HG03175 (cell line): ENCODE measurements at regions not wholly inside any gene's neighbourhood (a gene's known extent, or its start where the extent isn't known, plus 50 kb on each side); places are given as distances from the start of the nearest gene placed in this dataset.

Experiments used
- ATAC-seq: cut with Tn5 transposase; IDR thresholded peaks from one replicate; pipeline ENCODE4 v1.9.1; 2021; ENCODE audit warnings: mild to moderate bottlenecking, moderate library complexity; ENCODE audit not compliant: unreplicated experiment

DNA sequence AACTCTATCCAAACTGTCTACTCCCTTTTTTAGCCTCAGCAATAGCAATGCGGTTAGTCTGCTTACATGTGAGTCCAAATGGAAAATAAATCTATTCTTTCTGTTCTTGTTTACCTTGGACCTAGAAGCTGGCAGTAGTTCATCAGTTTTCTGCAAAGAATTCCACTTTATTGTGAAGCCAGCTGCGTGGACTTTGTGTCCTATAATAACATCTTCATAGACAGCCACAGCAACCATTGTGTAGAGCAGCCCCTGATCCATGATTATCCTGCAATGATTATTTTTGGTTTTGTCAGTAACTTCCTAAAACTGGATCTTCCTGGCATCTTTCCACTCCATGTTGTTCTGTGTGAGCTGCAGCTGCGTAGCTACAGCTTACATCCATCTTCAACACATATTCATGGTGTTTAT is 408.7 kb downstream of the NUF2 start:
- no peak for ATAC-seq

DNA sequence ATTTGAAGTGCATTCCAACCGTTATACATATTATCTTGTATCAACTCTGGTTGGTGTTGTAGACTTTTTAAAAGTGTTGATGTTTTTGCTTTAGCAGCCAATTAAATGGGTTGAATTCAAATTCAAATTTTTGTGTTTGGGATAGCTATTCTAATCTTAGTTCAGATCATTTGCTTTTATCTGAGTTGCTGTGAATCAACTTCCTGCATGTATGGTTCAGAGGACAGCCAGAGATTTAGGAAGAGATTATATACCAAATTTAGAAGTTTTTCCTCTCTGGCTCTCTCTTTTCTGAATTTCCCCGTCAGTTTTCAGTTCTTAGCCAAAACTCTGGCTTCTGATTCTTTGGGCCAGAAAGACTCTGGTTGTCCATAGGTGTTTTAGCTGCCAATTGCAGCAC is 415.5 kb downstream of the NUF2 start:
- ATAC-seq = no peak

DNA sequence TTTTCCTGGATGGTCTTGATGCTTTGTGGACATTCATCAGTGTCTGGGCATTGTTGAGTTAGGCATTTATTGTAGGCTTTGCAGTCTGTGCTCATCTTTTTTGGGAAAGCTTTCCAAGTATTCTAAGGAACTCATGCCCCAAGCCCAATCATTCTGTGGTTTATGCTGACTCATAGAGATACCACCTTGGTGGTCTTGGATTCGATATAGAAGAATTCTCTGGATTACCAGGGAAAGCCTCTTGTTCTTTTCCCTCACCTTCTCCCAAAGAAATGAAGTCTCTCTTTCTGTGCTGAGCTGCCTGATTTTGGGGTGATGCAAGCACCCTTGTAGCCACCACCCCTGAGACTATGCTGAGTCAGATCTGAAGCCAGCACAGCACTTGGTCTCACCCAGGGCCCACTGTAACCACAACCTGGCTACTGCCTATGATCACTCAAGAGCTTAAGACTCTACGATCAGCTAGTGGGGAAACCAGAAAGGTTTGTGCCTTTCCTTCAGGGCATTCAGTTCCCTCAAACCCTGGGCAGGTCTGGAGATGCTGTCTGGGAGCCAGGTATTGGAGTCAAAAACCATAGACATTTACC is 422.6 kb downstream of the NUF2 start:
- no peak for ATAC-seq

DNA sequence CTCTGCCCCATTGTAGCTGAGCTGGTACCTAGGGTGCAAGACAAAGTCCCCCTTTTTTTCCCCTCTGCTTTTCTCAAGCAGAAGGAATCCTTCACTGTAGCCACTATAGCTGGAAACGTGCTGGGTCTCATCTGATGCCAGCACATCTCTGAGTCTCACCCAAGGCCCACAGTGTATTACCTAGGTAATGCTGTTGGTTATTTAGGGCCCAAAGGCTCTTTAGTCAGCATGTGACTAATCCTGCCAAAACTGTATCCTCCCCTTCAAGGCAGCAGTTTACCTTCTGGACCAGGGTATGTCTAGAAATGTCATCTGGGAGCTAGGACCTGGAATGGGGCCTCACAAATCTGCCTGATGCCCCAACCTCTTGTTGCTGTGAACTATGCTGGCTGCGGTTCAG is 423.4 kb downstream of the NUF2 start:
- no peak for ATAC-seq

DNA sequence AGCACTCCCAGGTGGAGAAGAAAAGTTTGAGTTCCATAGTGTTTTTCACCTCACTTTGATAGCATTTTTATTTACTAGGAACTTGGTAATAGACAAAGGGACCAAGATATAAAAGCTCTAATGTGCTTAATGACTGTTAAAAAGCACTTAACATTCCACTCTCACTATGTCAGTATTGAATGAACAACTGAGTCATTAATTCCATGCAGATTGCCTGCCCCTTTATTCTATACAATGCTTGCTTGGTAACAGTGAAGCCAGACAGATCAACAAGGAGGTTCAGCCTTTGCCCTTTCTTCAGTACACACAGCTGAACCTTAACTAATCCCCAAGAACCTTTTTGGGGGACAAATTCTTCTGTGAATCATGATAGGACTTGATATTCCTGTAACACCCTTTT is 425.5 kb downstream of the NUF2 start:
- ATAC-seq = no peak

DNA sequence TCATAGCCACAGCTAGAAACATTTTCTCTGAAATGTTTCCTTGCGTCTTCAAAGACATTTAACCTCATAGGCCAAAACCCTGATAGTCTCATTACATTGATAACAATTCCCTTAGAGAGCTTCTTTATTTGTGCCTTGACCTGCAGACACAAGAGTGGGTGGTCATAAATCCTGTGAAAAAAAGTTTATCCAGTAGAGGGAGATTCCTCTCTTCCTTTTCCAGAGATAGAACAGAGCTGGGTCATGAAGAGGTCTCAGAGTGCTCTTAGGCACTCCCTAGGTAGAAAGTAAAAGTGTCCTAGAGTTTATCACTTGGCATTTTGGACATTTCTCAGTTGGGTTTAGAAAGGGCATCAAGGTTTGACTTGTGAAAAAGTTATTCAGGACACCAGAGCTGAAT is 426.1 kb downstream of the NUF2 start:
- ATAC-seq = no peak

DNA sequence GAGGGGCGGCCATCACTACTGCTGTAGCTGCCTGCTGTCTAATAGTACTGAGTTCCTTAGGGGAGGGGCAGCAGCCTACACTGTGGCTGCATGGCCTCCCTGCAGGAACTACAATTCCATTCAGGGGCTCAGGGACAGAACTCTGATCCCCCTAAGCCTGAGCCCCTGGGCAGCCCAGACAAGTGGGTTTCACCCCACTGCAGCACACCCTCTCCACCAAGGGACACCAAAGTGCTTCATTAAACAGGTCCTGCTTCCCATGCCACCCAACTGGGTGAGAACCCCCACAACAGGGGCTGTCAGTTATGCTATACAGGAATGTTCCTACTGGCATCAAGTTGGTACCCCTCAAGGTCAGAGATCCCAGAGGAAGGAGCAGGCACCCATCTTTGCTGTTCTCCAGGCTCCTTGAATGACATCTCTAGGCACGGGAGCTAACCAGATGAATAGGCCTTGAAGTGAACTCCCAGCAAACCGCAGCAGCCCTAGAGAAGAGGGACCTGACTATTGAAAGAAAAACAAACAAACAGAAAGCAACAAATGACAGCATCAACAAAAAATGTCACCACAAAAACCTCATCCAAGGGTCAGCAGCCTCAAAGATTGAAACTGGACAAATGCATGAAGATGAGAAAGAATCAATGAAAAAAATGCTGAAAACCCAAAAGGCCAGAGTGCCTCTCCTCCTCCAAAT is 437.4 kb downstream of the NUF2 start:
- ATAC-seq = no peak

DNA sequence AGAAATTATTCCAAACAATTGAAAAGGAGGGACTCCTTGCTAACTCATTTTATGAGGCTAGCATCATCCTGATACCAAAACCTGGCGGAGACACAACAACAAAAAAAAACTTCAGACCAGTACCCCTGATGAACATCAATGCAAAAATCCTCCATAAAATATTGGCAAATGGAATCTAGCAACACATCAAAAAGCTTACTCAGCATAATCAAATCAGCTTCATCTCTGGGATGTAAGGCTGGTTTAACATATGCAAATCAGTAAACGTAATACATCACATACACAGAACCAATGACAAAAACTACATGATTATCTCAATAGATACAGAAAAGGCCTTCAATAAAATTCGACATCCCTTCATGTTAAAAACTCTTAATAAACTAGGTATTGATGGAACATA is 440.1 kb downstream of the NUF2 start:
- no peak for ATAC-seq

DNA sequence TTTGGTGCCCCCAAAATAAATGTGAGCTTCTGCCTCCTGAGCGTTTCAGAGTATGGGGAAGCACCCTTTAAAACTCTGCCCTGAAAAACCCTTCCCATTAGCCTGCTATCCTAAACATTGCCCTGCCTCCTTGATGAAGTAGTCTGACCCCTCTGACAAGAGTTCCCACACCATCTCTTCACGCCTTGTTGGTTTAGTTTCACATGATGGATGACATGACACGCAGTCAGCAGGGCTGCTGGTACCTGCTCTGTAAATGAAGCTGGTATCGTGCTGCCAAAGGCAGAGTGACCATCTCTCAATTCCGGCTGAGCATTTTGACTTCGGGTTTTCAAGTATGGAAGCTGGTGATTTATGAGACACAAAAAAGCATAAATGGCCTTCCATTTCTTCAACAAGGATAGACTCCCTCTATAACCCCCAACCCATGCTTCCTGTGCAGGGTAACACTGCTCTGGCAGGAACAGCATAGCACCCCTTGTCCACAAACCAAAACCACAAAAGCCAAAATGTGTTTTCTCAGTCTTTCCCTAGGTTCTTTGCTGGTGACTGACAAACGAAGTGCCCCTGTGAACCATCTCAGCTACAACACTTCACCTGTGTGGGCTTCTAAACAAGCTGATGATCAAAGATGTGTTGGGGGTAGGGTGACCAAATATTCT is 444.6 kb downstream of the NUF2 start:
- ATAC-seq = no peak

DNA sequence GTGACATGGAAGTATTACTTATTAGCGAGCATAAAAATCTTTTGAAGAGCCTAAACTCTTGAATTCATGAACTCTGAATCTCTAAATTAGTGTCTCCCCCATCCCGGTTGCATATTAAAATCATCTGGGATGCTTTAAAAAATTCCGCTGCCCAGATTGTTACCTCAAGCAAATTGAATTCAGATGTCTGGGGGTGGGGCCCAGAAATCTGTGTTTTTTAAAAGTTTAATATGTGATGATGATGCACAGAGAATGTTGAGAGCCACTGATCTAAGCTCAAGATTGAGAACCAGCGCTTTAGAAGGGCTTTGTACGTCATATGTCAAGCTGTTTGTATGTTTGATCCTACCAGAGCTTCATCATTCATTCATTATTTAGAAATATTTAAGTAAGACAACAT is 446.8 kb downstream of the NUF2 start:
- ATAC-seq = no peak

DNA sequence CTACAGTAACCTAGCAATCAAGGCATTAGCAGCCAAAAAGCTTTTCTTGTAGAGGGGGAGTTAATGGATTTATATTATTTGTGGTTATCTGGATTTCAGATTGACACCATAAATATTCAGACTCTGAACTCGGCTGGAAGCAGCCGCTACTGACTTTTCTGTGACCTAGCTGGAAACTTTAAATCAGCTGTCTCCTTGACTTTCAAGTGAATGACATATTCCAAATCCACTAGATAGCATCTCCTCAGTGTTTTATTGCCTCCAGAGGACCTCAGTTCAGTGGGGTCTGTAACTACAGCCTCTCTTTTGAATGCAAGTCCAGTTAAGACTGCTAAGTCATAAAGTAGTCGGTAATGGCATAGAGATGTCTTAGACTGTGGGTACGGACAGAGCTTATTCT is 448.5 kb downstream of the NUF2 start:
- no peak for ATAC-seq

DNA sequence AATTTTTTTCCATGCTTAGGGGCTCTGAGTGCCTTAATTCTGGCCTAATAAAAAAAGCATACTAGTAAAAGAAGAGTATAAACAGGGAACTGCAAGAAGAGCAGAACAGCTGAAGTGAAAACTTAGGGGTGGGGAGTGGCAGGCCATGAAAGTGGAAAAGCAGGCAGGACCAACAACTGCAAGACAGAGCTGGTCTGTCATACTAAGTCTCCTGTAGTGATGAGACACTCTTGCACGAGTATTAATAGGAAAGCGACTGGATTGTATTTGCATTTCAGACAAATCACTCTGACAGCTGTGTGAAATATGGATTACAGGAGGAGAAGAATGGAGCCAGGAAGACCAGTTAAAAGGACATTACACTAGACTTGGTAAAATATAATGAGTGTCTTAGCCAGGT is 449.9 kb downstream of the NUF2 start:
- no peak for ATAC-seq

DNA sequence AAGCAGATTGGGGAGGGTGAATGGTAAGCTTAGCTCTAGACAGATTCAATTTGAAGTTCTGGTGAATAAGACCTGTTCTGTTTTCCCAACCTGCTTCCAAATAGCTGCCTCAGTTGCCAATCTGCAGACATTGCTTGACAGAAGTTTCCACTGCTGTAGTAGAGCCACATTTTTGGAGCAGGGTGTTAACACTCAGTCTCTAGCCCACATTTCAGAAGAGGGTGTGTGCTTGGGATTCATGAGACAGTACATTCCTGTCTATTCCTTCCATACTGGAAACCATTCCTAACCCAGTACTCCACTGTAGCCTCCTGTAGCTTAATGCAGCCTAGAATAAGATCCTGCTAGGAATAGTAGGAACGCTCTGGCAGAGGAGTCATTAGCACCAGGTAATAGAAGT is 450.5 kb downstream of the NUF2 start:
- no peak for ATAC-seq

DNA sequence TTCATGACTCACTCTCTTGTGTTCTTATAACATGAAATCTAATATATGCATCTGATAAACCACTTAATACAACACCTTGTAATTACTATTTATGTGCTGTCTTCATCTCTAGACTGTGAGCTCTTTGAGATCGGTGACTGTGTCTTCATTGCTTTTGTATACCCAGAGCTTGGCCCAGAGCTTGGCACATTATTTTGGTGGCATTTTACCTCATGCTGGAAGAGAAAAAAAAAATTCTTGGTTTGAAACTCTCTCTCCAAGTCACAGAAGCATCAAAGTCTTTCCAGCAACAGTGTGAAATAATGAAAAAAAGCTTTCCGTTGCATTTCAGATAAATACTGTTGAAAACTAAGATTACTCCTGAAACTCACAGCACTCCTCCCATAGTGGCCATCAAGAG is 451.6 kb downstream of the NUF2 start:
- no peak for ATAC-seq

DNA sequence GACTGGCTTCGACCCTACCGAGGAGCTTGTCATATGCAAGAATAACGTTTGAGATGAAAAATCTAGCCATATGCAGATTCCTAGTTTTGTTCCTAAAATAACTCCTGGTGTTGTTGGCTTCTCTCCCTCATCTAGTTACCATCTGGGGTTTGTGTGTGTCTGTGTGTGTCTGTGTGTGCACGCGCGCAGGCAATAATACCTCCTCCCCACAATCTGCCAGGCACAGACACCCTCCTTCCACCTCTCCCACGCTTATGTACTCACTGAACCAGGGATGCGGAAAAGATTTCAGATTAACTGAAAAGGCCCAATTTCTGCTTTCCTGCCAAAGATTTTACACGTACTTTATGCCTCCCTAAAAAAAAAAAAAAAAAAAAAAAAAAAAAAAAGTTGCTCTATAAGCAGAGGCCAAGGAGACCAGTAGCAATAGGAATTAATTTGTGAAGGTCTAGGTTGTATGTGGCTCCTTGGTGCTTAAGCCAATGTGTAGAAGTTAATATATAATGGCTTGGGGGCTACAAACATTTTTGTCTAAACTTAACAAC is 452.7 kb downstream of the NUF2 start:
- no peak for ATAC-seq

DNA sequence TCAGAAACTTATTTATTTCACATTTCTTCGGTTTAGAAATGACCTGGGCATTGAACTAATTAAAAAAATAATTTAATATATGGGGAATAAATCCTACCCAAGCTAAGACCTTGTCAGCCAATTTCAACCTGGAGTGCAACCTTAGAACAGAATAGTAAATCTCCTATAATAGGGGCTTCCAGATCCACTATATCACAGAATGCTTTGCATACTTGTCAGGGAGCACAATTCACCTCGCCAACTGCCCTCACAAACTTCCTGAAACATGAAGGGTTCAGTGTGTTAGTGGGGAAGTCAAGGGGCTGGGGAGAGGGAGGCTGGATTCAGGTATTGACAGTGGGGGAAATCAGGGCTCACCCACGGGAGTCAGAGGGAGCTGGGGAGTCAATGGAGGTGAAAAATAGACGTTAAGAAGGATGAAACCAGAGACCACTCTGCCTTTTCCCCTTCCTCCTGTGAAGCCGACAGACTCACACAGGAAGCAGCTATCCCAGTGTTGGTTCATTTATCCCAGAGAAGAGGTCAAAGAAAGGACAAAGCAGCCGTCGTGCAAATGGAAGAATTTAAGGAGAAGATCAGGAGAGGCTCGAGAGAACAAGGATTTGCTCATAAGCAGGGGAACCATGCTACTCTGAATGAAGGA is 453.3 kb downstream of the NUF2 start:
- ATAC-seq = no peak

DNA sequence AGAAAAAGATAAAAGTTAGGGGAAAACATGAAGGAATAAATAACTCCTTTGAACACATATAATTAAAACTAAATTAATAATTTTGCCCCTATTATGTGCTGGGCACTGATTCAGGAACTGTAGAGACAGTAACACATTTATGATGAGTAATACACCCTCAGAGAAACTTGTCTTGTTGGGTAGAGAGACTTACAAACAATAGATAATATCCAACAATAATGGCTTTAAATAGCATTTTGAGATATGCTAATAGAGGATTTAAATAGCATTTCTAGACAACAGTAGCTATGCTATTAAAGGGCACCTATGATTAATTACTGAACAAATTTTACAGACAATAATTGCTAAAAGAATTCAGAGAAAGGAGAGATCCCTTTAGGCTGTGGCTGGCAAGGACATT is 455.5 kb downstream of the NUF2 start:
- no peak for ATAC-seq

DNA sequence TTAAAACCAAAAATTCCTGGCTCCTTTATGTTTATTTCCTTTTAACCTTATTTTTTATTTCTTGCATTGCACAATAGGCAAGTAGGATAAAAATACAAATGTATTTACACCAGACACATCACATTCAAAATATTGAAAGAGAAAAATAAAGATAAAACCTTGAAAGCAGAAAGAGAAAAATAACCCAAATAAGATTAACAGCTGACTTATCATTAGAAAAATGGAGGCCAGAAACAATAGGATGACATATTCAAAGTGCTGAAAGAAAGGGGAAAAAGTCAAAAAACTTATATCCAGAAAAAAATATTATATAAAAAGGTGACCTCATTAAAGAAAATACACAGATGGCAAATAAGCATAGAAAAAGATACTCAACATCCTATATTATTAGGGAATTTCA is 459.4 kb downstream of the NUF2 start:
- no peak for ATAC-seq

DNA sequence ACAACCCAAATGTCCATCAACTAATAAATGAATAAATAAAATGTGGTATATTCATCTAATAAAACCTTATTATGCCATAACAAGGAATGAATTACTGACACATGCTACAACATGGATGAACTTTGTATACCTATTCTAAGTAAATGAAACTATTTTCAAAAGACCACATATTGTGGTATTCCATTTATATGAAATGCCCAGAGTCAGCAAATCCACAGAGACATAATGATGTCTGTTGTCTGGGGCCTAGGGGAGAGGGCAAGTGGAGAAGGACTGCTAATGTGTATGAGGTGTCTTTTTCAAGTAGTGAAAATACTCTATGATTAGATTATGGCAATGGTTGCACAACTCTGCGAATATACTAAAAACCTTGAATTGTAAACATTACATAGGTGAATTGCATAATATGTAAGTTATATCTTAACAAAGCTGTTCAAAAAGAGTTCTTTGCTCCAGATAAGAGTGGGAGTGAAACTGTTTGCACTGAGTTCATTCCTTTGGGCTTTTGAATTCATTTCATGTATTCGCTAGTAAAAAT is 464.2 kb downstream of the NUF2 start:
- ATAC-seq = no peak

DNA sequence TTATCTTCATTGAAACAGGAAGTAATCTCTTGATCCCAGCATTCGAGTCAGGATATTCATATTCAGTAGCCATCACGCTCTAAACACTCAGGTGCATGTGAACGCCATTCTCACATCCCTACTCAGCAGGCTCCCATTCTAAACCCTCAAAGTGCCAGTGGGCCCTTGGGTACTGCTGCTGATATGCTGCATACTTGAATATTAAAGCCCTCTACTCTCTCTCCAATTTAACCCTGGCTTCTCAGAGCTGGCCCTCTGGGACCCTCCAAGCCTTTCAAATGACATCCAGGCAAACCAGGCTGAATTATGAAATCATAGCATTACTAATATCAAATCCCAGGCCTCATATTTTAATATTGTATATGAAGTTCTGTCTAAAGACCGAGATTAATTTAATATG is 468.2 kb downstream of the NUF2 start:
- no peak for ATAC-seq

DNA sequence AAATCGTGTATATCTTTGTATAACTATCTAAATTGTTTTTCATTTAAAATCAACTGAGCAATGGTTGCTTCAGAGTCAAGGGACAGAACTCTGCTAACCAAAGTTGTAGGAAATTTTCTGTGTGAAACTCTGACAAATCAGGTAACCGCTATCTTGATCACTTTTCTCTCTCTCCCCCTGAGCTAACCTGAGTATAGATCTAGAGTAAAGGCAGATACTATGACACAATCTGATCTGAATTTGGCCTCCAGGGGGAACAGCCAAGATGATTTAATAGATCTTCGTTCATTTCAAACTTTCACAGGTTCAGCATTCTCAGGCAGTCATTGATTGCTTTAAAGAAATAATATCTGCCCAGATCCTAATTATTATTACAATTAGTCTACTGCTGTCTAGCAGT is 472.8 kb downstream of the NUF2 start:
- ATAC-seq = no peak

DNA sequence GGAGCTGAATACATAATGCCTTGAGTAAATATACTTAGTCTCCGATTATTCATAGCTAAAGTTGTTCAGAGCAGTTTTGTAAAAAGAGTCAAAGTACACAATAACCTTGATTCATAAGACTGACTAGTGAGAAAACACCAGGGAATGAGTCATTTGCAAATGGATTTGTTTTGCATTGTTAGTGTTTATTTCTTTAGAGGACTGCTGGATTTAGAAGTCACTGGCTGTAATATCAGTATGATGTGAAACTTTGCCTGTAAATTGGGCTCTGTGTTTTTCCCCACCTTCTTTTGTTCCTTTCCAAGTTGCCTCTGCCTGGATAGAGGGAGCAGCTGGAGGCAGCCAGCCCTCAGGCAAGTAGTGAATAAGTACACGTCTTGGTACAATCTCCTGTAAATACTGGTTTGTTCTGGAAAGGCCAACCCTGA is 474.7 kb downstream of the NUF2 start:
- no peak for ATAC-seq
